Fibroblast of skin of right quadriceps (primary cell): ENCODE measurements at regions not wholly inside any gene's neighbourhood (a gene's known extent, or its start where the extent isn't known, plus 50 kb on each side); places are given as distances from the start of the nearest gene placed in this dataset.

Experiments used
- DNase-seq: peaks from one replicate; pipeline ENCODE4 v3.0.0-alpha.2; 2013

GRCh38 chr5:54632131-54632701 is 114.7 kb downstream of the SNX18 start:
- DNase-seq = no peak

- DNase-seq = peak; percentile 49
These were observed 113.3 kb downstream of the SNX18 start for GRCh38 chr5:54630738-54631359.

- DNase-seq = no peak
These were observed 111.6 kb downstream of the SNX18 start for GRCh38 chr5:54629115-54629514.

GRCh38 chr5:54628050-54628449 is 110.5 kb downstream of the SNX18 start:
- DNase-seq = no peak

- DNase-seq = no peak
These were observed 108.8 kb downstream of the SNX18 start for GRCh38 chr5:54626407-54626806.

- peak; percentile 93 for DNase-seq
These were observed 107.4 kb downstream of the SNX18 start for GRCh38 chr5:54624805-54625568.

GRCh38 chr5:54621709-54622108 is 104.2 kb downstream of the SNX18 start:
- DNase-seq = no peak

- no peak for DNase-seq
These were observed 103.5 kb downstream of the SNX18 start for GRCh38 chr5:54621048-54621447.

GRCh38 chr5:54620141-54620933 is 102.8 kb downstream of the SNX18 start:
- no peak for DNase-seq

- DNase-seq = no peak
These were observed 102.2 kb downstream of the SNX18 start for GRCh38 chr5:54619731-54620130.

- no peak for DNase-seq
These were observed 99.1 kb downstream of the SNX18 start for GRCh38 chr5:54616518-54617220.

- DNase-seq = peak; percentile 53
These were observed 98.5 kb downstream of the SNX18 start for GRCh38 chr5:54616031-54616430.

- no peak for DNase-seq
These were observed 97.8 kb downstream of the SNX18 start for GRCh38 chr5:54615381-54615780.

- no peak for DNase-seq
These were observed 95.2 kb downstream of the SNX18 start for GRCh38 chr5:54612711-54613110.

GRCh38 chr5:54611290-54611951 is 93.9 kb downstream of the SNX18 start:
- DNase-seq = peak; percentile 59

GRCh38 chr5:54610197-54610944 is 92.8 kb downstream of the SNX18 start:
- DNase-seq = peak; percentile 80

- DNase-seq = no peak
These were observed 91.0 kb downstream of the SNX18 start for GRCh38 chr5:54608423-54609085.

GRCh38 chr5:54607006-54607405 is 89.4 kb downstream of the SNX18 start:
- DNase-seq = no peak

- DNase-seq = peak; percentile 60
These were observed 85.8 kb downstream of the SNX18 start for GRCh38 chr5:54603372-54603771.

- no peak for DNase-seq
These were observed 84.9 kb downstream of the SNX18 start for GRCh38 chr5:54602475-54602874.
